GM19463 (cell line): ENCODE measurements at regions not wholly inside any gene's neighbourhood (a gene's known extent, or its start where the extent isn't known, plus 50 kb on each side); places are given as distances from the start of the nearest gene placed in this dataset.
"Not testable (repeated sequence)": the region's sequence is repeated elsewhere in the genome, so short reads cannot be mapped to it uniquely, and the experiment has no call there.

ENCODE experiments used
- ATAC-seq: cut with Tn5 transposase; IDR thresholded peaks from one replicate; pipeline ENCODE4 v1.9.1; 2021; ENCODE audit warnings: mild to moderate bottlenecking, moderate library complexity; ENCODE audit not compliant: unreplicated experiment

DNA sequence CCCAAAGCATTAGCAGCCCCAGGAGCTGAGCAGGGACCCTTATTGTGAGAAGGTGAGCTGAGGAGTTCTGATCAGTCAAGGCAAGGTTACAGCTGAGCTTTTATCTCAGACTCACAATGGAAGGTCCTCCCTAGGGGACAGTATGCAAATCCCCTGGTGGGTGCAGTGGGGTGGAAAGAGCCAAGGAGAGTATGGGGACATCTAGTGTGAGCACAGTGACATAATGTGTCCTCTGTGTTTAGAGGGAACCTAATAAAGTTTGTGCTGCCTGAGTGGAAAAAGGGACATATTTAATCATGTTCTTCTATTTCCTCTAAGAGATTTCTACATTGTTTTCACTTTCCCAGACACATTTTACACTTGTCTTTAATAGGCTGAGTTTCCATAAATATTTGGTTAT lies 438.0 kb downstream of the RPIA start:
- not testable (repeated sequence) for ATAC-seq

GRCh38 chr2:89130665-89131308 lies 439.3 kb downstream of the RPIA start:
- ATAC-seq = not testable (repeated sequence)

GRCh38 chr2:89142959-89143358 lies 451.5 kb downstream of the RPIA start:
- ATAC-seq = not testable (repeated sequence)

- ATAC-seq = not testable (repeated sequence)
Observed at GRCh38 chr2:89145342-89145741, 453.9 kb downstream of the RPIA start.

DNA sequence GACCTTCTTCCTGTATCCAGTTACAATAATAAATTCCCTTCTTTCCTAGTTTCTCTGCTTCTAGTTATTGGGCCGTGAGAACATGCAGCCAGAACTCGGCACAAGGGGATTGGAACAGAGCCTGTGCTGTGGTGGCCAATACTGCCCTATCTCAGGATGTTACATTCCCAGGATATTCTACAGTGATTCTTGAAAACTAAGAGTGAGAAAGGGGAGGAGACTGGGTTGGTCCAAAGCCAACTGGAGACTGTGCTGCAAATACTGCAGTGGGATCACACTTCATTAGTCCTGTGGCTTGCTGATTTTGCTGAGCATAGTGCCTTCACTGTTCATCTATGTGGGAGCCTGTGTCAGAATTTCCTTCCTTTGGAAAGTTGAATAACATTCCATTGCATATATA lies 456.8 kb downstream of the RPIA start:
- not testable (repeated sequence) for ATAC-seq

DNA sequence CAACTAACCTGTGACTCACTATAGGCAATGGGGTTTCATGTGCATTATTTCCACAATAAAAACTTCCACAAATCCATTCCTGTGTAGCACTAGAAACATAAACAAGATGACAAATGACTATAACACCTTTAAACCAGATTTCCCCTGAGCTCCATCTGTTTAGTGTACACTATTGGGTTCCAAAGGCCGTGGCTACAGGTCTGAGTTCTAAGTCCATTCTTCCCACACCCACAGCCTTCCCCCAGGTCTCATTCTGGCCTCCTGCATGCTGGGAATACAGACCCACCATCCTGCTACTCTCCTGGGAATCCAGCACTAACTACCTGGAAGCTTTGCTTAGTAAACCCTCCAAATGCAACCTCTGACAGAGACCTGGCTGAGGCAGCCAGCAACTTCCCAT lies 460.2 kb downstream of the RPIA start:
- not testable (repeated sequence) for ATAC-seq

DNA sequence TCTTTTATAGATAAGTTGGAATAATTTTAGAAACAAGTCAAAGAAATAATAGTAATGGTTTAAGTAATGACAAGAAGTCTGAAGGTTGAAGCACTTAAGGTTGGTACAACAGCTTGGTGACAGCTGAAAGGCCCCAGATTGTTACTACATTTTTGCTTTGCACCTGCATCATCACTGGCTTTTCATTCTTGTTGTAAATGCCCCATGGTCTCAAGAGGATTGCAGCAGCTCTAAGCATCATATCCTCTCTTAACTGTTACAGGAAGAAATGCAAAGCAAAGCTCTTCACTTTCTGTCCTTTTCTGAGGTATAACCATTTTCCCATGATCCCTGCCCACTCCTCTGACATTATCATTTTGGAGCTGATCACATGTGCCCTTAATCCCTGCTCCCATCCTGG lies 461.0 kb downstream of the RPIA start:
- not testable (repeated sequence) for ATAC-seq

DNA sequence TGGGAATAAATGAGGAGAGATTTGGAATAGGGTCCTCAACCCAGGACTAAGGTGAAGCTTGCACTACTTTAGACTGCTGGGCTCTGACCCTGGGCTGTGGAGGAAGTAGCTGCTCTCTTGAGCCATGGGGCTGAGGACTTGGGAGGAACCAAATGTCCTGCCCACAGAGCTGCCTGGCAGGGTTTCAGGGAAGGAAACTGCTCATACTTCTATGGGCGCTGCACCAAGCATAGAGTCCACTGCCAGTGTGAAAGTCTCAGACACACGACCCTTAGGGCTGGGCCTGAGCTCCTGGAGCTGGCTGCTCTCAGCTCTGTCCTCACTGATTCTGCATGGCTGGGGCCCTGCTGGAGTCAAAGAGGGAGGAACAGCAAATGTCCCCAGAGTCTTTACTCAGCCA lies 461.7 kb downstream of the RPIA start:
- not testable (repeated sequence) for ATAC-seq

- ATAC-seq = peak; percentile 62
Observed at GRCh38 chr2:89154247-89154682, 462.8 kb downstream of the RPIA start.

- ATAC-seq = peak; percentile 86
Observed at GRCh38 chr2:89160306-89160705, 468.8 kb downstream of the RPIA start.

DNA sequence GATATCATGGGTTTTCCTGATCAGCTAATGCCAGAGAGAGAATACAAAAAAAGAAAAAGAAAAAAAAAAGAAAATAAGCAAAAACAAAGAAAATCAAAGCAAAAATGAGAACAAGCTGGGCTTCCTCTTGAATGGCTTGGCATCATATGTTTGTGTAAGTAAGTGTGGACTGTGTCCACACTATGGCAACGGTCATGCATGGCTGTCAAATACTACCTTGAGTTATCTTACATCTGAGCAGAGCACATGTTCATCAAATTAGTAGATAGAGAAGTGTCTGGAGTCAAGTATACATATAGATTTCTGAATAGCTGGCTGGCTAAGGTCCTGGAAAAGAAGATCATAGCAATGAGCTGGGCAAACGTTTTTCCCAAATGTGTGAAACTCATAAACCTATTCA lies 470.2 kb downstream of the RPIA start:
- ATAC-seq = not testable (repeated sequence)

DNA sequence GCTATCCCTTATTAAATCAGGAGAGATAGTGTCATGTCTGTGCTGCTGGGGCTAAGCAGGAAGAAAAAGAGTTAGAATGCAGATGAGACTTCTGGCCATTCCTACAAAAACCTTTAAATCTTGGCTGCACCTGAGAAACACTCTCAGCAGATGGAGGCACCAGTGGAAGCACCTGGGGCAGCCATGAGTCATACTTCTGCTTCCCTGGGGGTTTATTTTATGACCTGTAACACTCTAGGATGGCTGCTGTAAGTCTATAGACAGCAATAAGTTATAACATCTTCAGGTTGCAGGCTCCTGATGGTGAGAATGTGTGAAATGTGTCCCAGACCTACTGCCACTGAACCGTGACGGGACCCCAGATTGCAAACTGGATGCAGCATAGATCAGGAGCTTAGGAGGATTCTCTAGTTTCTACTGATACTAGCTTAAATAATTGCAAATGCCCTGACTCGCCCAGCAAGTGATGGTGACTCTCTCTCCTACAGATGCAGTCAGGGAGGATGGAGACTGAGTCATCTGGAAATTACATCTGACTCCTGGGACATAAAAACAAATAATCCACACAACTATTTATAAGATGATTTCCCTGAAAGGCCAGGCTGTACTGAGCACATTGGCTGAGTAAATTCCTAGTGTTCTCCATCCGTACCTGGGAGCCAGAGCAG lies 479.2 kb downstream of the RPIA start:
- not testable (repeated sequence) for ATAC-seq

DNA sequence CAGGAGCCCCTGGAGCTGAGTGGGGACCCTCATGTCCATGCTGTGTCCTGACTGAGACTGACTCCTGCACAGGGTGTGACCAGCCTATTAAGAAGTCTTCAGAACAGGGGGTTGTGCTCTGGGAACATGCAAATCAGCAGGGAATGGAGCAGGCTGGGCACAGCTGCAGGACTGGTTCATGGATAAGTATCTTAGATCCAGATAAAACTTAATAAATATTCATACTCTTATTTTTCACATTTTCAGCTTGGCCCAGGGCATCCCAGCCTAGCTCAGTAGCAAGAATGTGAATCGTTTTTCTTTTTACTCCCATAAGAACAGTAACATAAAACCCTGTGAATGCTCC lies 479.7 kb downstream of the RPIA start:
- not testable (repeated sequence) for ATAC-seq

DNA sequence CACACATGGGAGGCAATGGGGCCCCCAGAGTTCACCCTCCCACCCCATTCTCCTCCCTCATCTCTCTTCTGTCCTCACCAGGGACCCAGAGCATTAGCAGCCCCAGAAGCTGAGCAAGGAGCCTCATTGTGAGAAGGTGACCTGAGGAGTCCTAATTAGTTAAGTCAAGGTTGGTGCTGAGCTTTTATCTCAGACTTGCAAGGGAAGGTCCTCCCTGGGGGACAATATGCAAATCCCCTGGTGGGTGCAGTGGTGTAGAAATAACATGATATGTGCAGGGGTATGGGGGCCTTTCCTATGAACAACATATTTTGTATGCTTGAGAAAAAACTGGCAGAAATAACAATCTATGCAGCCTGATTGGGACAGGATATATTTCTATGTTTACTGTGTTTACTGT lies 485.5 kb downstream of the RPIA start:
- not testable (repeated sequence) for ATAC-seq

GRCh38 chr2:89182221-89182620 lies 490.7 kb downstream of the RPIA start:
- not testable (repeated sequence) for ATAC-seq

- ATAC-seq = not testable (repeated sequence)
Observed at GRCh38 chr2:89184746-89185145, 493.3 kb downstream of the RPIA start.

DNA sequence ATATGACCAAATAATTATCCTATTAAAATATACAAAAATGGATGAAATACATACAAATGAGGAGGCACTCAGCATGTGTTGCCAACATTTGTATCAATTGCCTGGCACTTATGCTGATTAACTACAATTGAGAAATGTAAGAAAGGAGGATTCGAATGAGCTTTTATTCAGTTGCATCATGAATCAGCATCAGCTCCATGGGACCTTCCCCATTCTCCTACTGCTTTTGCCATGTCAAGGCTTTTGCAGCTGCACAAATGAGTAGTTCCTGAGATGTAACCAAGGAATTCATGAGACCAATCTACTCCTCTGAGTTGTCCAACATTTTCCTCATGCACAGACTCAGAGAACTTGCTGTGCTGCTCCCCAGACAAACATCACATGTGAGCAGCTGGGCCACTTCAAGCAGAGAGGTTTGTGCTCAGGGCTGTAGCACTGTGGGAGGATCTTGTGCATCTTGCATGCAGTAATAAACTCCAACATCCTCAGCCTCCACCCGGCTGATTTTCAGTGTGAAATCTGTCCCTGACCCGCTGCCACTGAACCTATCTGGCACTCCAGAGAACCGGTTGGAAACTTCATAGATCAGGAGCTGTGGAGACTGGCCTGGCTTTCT lies 504.3 kb downstream of the RPIA start:
- not testable (repeated sequence) for ATAC-seq

DNA sequence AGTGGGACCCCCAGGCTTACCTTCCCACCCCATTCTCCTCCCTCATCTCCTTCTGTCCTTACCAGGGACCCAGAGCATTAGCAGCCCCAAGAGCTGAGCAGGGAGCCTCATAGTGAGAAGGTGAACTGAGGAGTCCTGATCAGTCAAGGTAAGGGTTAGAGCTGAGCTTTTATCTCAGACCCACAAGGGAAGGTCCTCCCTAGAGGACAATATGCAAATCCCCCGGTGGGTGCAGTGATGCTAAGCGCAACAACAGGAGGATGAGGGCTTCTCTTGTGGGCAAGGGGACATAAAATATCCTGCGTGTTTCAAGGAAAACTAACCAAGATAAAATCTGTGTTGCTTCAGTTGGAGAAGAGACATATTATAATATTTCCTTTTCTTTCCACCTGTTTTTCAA lies 505.2 kb downstream of the RPIA start:
- not testable (repeated sequence) for ATAC-seq

DNA sequence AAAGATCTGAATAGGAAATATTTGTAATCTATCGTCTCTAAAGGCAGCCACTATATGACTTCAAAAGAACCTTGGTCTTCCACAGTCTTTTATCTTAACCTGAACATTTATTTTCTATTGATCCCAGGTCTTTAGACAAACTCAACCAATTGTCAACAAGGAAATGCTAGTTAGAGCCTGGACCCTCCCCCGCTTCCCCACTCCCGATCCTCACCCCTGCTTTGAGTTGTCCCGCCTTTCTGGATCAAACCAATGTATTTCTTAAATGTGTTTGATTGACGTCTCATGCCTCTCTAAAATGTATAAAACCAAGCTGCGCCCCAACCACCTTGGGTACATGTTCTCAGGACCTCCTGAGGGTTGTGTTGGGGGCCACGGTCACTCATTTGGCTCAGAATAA lies 506.6 kb downstream of the RPIA start:
- ATAC-seq = not testable (repeated sequence)

DNA sequence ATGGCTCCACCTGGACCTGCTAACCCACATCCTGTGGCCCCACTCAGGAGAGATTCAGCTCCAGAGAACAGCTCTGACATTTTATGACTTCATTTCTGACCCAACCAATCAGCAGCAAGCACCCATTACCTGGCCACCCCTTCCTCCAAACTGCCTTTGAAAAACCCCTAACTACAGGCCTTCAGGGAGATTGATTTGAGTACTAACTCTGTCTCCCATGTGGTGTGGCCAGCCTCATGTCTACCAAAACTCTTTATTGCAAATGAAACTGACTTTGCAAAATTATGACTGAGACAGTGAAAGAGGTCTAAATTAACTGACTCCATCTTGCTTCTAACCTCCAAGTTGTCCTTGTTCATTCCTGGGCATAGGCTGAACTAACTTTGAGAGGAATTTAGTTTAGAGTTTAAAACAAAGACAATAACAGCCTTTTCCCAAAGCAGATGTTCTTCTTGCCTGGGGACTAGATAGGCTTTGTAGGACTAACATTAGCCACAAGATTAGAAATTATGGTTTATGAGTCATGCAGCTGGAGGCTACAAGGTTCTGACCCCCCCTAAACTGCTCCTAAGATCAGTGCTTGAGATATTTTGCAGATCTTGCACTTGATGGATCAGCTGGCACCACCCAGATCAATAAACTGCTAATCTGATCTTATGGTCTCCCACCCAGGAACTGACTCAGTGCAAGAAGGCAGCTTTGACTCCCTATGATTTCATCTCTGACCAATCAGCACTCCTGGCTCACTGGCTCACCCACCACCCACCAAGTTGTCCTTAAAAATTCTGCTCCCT lies 508.2 kb downstream of the RPIA start:
- ATAC-seq = not testable (repeated sequence)

- not testable (repeated sequence) for ATAC-seq
Observed at GRCh38 chr2:89200247-89200527, 508.7 kb downstream of the RPIA start.
